ENCODE measurements at regions not wholly inside any gene's neighbourhood (a gene's known extent, or its start where the extent isn't known, plus 50 kb on each side); places are given as distances from the start of the nearest gene placed in this dataset.

- TF ChIP-seq, protein P1, sequence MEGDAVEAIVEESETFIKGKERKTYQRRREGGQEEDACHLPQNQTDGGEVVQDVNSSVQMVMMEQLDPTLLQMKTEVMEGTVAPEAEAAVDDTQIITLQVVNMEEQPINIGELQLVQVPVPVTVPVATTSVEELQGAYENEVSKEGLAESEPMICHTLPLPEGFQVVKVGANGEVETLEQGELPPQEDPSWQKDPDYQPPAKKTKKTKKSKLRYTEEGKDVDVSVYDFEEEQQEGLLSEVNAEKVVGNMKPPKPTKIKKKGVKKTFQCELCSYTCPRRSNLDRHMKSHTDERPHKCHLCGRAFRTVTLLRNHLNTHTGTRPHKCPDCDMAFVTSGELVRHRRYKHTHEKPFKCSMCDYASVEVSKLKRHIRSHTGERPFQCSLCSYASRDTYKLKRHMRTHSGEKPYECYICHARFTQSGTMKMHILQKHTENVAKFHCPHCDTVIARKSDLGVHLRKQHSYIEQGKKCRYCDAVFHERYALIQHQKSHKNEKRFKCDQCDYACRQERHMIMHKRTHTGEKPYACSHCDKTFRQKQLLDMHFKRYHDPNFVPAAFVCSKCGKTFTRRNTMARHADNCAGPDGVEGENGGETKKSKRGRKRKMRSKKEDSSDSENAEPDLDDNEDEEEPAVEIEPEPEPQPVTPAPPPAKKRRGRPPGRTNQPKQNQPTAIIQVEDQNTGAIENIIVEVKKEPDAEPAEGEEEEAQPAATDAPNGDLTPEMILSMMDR (IDR thresholded peaks at IDR 0.05) = no peak
- TF ChIP-seq POLR2A (IDR thresholded peaks at IDR 0.05) = no peak
These were observed 117.8 kb downstream of the PHLDA1 start for GRCh38 chr12:75913502-75914351.

Measured in body of pancreas (tissue), 4 donors.